Bronchial epithelial cell (primary cell): ENCODE measurements at regions not wholly inside any gene's neighbourhood (a gene's known extent, or its start where the extent isn't known, plus 50 kb on each side); places are given as distances from the start of the nearest gene placed in this dataset.
A peak's percentile ranks its signal among the peaks of the same experiment; 100 is the strongest.

ENCODE experiments used
- DNase-seq: peaks from one replicate; pipeline ENCODE4 v3.0.0-alpha.2; 2010; ENCODE audit warnings: low read depth
- FAIRE-seq: peaks from 2 replicates; lab custom pipeline; 2011; peaks lifted over from hg19 to GRCh38; lab: Jason Lieb, UNC
- H3K27me3 ChIP-seq: 2 replicates; pipeline ENCODE4 v1.5.1; 2011; ENCODE audit warnings: low read length; ENCODE audit not compliant: control insufficient read depth, insufficient read depth
- H3K36me3 ChIP-seq: 2 replicates; pipeline ENCODE4 v1.5.1; 2011; ENCODE audit warnings: low read length; ENCODE audit not compliant: control insufficient read depth, insufficient read depth
- H3K4me3 ChIP-seq: 2 replicates; pipeline ENCODE4 v1.5.1; 2011; ENCODE audit warnings: mild to moderate bottlenecking, low read depth, low read length, control low read depth
- TF ChIP-seq, protein P1 (sequence below): IDR thresholded peaks from 2 replicates; pipeline ENCODE4 v1.5.1; 2011; ENCODE audit warnings: mild to moderate bottlenecking, moderate library complexity, low read length, control low read depth, inconsistent platforms; ENCODE audit not compliant: insufficient read depth, severe bottlenecking

DNA sequence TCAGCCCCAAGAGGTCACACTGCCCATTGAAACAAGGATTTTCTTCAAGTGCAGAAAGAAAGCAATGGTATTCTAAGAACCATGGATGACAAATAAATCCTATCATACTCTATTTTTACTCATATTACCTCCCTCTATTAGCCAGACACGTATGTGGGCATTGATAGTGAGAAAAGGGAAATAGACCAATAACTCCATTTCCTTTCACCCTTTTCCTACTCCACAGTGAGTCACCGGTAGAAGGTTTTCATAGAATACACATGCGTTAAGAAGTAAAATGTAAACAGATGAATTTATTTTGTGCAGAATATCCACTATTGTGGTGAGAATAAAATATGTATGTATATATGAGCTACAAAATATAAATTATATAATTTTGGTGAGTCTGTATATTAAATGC lies 568.9 kb upstream of the ADGRL4 start:
- FAIRE-seq (no peak), DNase-seq (no peak)
- TF ChIP-seq, protein P1, sequence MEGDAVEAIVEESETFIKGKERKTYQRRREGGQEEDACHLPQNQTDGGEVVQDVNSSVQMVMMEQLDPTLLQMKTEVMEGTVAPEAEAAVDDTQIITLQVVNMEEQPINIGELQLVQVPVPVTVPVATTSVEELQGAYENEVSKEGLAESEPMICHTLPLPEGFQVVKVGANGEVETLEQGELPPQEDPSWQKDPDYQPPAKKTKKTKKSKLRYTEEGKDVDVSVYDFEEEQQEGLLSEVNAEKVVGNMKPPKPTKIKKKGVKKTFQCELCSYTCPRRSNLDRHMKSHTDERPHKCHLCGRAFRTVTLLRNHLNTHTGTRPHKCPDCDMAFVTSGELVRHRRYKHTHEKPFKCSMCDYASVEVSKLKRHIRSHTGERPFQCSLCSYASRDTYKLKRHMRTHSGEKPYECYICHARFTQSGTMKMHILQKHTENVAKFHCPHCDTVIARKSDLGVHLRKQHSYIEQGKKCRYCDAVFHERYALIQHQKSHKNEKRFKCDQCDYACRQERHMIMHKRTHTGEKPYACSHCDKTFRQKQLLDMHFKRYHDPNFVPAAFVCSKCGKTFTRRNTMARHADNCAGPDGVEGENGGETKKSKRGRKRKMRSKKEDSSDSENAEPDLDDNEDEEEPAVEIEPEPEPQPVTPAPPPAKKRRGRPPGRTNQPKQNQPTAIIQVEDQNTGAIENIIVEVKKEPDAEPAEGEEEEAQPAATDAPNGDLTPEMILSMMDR, result no peak
- Histone ChIP-seq H3K36me3 (no peaks in the 10 kb centered on the region), H3K27me3 (no peaks in the 10 kb centered on the region), H3K4me3 (no peak overlapping the region)

DNA sequence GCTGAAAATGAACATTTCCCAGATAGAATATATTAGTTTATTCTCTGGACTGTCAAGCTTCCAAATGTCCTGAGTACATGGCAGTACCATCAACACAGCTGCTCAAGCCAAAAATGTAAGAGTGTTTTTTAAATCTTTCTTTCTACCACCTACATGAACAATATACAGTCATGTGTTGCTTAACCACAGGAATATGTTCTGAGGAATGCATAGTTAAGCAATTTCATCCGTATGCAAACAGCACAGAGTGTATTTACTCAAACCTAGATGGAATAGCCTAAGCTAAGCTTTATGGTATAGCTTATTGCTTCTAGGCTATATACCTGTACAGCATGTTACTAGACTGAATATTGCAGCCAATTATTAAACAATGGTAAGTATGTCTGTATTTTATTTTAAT lies 561.9 kb upstream of the ADGRL4 start:
- DNase-seq (peak; percentile 52), FAIRE-seq (no peak)
- Histone ChIP-seq H3K36me3 (no peaks in the 10 kb centered on the region), H3K4me3 (no peak overlapping the region), H3K27me3 (no peaks in the 10 kb centered on the region)
- TF ChIP-seq, protein P1, result no peak

DNA sequence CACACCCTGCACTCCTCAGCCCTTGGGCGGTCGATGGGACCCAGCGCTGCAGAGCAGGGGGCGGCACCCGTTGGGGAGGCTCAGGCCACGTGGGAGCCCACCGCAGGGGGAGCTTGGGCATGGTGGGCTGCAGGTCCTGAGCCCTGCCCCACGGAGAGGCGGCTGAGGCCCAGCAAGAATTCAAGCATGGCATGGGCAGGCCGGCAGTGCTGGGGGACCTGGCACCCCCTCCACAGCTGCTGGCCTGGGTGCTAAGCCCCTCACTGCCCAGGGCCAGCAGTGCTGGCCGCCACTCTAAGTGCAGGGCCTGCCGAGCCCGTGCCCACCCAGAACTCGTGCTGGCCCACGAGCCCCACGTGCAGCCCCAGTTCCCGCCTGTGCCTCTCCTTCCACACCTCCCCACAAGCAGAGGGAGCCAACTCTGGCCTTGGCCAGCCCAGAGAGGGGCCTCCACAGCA lies 555.0 kb upstream of the ADGRL4 start:
- Histone ChIP-seq H3K36me3 (no peaks in the 10 kb centered on the region), H3K4me3 (no peak overlapping the region), H3K27me3 (no peaks in the 10 kb centered on the region)
- FAIRE-seq, result no peak
- TF ChIP-seq, protein P1, result no peak
- no peak for DNase-seq

DNA sequence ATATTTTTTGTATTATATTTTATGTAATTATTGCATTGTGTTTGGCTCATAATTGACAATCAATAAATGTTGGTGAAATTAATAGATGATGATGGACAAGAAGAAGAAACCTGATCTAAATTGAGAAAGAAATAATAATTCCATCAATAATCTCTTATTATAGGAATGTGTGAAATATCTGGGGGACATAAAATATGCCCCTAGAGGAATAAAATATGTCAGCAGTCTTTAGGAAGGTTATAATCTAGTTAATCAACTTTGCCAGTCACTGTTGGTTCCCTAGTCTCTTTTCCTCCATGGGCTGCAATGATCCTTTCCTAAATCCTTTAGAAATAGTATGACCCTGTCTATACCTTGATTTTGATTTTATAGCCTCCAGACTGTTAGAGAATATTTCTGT lies 549.7 kb upstream of the ADGRL4 start:
- no peaks in the 10 kb centered on the region for H3K27me3 ChIP-seq
- TF ChIP-seq, protein P1, result no peak
- FAIRE-seq (no peak), DNase-seq (no peak)
- H3K36me3 ChIP-seq, result no peaks in the 10 kb centered on the region
- H3K4me3 ChIP-seq, result no peak overlapping the region

DNA sequence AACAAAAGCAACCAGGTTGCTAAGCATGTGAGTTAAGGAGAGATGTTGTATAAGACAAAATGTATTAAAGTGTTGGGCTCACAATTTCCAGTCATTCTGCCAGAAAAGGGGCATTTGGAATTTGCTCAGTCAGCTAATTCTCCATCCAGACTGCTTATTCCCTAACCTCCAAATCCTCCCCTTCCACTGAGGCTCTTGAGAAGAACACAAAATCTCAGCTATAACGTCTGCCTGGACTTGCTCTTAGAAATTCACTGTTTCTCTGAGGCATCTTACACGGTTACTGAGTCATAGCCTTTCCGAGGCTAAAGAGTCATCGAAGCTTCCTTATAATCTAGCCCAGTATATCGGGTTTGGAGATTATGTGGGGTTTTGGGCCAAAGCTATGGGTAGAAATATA lies 548.2 kb upstream of the ADGRL4 start:
- TF ChIP-seq, protein P1, result no peak
- DNase-seq (peak; percentile 47), FAIRE-seq (no peak)
- no peak overlapping the region for H3K4me3 ChIP-seq
- no peaks in the 10 kb centered on the region for H3K36me3 ChIP-seq
- H3K27me3 ChIP-seq, result no peaks in the 10 kb centered on the region

DNA sequence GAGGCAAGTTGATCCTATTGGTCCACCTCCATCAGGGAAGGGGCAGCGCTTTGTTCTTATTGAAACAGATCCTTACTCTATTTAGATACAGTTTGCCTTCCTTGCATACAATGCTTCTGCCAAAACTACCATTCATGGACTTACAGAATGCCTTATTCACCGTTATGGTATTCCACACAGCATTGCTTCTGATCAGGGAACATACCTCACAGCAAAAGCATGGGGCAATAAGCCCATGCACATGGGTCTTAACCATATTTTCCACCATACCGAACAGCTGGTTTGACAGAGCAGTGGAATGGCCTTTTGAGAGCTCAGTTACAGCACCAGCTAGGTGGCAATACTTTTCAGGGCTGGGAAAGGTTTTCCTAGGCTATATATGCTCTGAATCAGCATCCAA lies 544.8 kb upstream of the ADGRL4 start:
- TF ChIP-seq, protein P1, result no peak
- no peak for DNase-seq

More for the DNA sequence above, 544.8 kb upstream of the ADGRL4 start:
- Histone ChIP-seq H3K36me3 (no peaks in the 10 kb centered on the region), H3K4me3 (no peak overlapping the region), H3K27me3 (no peaks in the 10 kb centered on the region)
- FAIRE-seq, result no peak
